ENCODE measurements at regions not wholly inside any gene's neighbourhood (a gene's known extent, or its start where the extent isn't known, plus 50 kb on each side); places are given as distances from the start of the nearest gene placed in this dataset.

DNA sequence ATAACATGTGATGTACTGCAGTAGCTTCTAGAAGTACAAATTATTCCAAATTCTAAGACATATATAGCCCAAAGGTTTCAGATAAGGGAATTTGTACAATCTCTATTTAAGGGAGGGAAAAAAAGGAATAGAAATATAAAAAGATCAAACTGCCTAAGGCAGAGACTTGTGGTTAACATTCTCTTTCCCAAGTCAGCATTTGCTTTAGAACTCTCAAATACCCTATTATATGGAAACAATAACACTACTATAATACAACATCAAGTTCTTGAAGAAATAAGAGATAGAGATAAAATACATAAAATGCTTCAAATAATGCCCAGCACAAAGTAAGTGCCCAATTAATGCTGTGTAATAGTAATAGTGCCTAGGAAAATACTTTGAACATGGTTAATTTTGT, 123.1 kb downstream of the CRPPA start:
- TF ChIP-seq CTCF (IDR thresholded peaks at IDR 0.05 in 4 of 5, conservative IDR thresholded peaks at IDR 0.05 in 1 of 5) (no peak), POLR2A (IDR thresholded peaks at IDR 0.05) (no peak)
